GM18511 (cell line): ENCODE measurements at regions not wholly inside any gene's neighbourhood (a gene's known extent, or its start where the extent isn't known, plus 50 kb on each side); places are given as distances from the start of the nearest gene placed in this dataset.
A peak's percentile ranks its signal among the peaks of the same experiment; 100 is the strongest.

Experiments used
- ATAC-seq: cut with Tn5 transposase; IDR thresholded peaks from one replicate; pipeline ENCODE4 v1.9.1; 2021; ENCODE audit warnings: mild to moderate bottlenecking, moderate library complexity; ENCODE audit not compliant: unreplicated experiment

GRCh38 chr10:110395350-110396283 is 90.9 kb upstream of the SMNDC1 start:
- peak; percentile 94 for ATAC-seq

- peak; percentile 5 for ATAC-seq
Measured at GRCh38 chr10:110396284-110396651, 91.5 kb upstream of the SMNDC1 start.

- ATAC-seq = no peak
Measured at GRCh38 chr10:110397856-110398255, 93.1 kb upstream of the SMNDC1 start.

GRCh38 chr10:110398419-110399105 is 93.8 kb upstream of the SMNDC1 start:
- no peak for ATAC-seq

- ATAC-seq = no peak
Measured at GRCh38 chr10:110399106-110399964, 94.6 kb upstream of the SMNDC1 start.

- ATAC-seq = no peak
Measured at GRCh38 chr10:110399965-110400933, 95.5 kb upstream of the SMNDC1 start.

- no peak for ATAC-seq
Measured at GRCh38 chr10:110401401-110402076, 96.2 kb upstream of the DUSP5 start.

- no peak for ATAC-seq
Measured at GRCh38 chr10:110402077-110402416, 95.7 kb upstream of the DUSP5 start.

GRCh38 chr10:110403593-110403992 is 94.1 kb upstream of the DUSP5 start:
- ATAC-seq = no peak

GRCh38 chr10:110404413-110404812 is 93.3 kb upstream of the DUSP5 start:
- ATAC-seq = no peak

GRCh38 chr10:110404825-110405224 is 92.9 kb upstream of the DUSP5 start:
- no peak for ATAC-seq

GRCh38 chr10:110405380-110405779 is 92.3 kb upstream of the DUSP5 start:
- ATAC-seq = no peak

- ATAC-seq = no peak
Measured at GRCh38 chr10:110407301-110408170, 90.2 kb upstream of the DUSP5 start.

GRCh38 chr10:110408203-110408871 is 89.4 kb upstream of the DUSP5 start:
- ATAC-seq = no peak

GRCh38 chr10:110408943-110409342 is 88.8 kb upstream of the DUSP5 start:
- no peak for ATAC-seq

GRCh38 chr10:110409488-110409887 is 88.2 kb upstream of the DUSP5 start:
- no peak for ATAC-seq

- ATAC-seq = peak; percentile 26
Measured at GRCh38 chr10:110409926-110410325, 87.8 kb upstream of the DUSP5 start.
